ENCODE measurements at regions not wholly inside any gene's neighbourhood (a gene's known extent, or its start where the extent isn't known, plus 50 kb on each side); places are given as distances from the start of the nearest gene placed in this dataset.
A peak's percentile ranks its signal among the peaks of the same experiment; 100 is the strongest.

DNA sequence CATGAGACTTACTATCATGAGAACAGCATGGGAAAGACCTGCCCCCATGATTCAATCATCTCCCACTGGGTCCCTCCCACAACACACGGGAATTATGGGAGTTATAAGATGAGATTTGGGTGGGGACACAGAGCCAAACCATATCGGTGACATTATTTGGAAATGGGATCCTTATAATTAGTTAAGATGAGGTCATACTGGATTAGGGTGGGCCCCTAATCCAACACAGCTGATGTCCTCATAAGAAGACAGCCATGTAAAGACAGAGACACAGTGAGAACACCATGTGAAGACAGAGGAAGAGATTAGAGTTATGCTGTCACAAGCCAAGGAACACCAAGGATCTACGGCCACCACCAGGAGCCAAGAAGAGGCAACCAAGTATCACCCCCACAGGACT, 161.7 kb downstream of the SPTSSA start (continued):
- TF ChIP-seq, protein P1, sequence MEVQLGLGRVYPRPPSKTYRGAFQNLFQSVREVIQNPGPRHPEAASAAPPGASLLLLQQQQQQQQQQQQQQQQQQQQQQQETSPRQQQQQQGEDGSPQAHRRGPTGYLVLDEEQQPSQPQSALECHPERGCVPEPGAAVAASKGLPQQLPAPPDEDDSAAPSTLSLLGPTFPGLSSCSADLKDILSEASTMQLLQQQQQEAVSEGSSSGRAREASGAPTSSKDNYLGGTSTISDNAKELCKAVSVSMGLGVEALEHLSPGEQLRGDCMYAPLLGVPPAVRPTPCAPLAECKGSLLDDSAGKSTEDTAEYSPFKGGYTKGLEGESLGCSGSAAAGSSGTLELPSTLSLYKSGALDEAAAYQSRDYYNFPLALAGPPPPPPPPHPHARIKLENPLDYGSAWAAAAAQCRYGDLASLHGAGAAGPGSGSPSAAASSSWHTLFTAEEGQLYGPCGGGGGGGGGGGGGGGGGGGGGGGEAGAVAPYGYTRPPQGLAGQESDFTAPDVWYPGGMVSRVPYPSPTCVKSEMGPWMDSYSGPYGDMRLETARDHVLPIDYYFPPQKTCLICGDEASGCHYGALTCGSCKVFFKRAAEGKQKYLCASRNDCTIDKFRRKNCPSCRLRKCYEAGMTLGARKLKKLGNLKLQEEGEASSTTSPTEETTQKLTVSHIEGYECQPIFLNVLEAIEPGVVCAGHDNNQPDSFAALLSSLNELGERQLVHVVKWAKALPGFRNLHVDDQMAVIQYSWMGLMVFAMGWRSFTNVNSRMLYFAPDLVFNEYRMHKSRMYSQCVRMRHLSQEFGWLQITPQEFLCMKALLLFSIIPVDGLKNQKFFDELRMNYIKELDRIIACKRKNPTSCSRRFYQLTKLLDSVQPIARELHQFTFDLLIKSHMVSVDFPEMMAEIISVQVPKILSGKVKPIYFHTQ (CRISPR knock-in tag; IDR thresholded peaks at IDR 0.05), result no peak
- TF ChIP-seq OVOL2 (CRISPR knock-in tag; IDR thresholded peaks at IDR 0.05; ENCODE audit: borderline replicate concordance) (no peak), ZNF219 (CRISPR knock-in tag; IDR thresholded peaks at IDR 0.05; ENCODE audit: borderline replicate concordance) (no peak)
- TF ChIP-seq, protein P2, sequence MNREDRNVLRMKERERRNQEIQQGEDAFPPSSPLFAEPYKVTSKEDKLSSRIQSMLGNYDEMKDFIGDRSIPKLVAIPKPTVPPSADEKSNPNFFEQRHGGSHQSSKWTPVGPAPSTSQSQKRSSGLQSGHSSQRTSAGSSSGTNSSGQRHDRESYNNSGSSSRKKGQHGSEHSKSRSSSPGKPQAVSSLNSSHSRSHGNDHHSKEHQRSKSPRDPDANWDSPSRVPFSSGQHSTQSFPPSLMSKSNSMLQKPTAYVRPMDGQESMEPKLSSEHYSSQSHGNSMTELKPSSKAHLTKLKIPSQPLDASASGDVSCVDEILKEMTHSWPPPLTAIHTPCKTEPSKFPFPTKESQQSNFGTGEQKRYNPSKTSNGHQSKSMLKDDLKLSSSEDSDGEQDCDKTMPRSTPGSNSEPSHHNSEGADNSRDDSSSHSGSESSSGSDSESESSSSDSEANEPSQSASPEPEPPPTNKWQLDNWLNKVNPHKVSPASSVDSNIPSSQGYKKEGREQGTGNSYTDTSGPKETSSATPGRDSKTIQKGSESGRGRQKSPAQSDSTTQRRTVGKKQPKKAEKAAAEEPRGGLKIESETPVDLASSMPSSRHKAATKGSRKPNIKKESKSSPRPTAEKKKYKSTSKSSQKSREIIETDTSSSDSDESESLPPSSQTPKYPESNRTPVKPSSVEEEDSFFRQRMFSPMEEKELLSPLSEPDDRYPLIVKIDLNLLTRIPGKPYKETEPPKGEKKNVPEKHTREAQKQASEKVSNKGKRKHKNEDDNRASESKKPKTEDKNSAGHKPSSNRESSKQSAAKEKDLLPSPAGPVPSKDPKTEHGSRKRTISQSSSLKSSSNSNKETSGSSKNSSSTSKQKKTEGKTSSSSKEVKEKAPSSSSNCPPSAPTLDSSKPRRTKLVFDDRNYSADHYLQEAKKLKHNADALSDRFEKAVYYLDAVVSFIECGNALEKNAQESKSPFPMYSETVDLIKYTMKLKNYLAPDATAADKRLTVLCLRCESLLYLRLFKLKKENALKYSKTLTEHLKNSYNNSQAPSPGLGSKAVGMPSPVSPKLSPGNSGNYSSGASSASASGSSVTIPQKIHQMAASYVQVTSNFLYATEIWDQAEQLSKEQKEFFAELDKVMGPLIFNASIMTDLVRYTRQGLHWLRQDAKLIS (CRISPR knock-in tag; IDR thresholded peaks at IDR 0.05; ENCODE audit: borderline replicate concordance), result no peak
- TF ChIP-seq, protein P3, sequence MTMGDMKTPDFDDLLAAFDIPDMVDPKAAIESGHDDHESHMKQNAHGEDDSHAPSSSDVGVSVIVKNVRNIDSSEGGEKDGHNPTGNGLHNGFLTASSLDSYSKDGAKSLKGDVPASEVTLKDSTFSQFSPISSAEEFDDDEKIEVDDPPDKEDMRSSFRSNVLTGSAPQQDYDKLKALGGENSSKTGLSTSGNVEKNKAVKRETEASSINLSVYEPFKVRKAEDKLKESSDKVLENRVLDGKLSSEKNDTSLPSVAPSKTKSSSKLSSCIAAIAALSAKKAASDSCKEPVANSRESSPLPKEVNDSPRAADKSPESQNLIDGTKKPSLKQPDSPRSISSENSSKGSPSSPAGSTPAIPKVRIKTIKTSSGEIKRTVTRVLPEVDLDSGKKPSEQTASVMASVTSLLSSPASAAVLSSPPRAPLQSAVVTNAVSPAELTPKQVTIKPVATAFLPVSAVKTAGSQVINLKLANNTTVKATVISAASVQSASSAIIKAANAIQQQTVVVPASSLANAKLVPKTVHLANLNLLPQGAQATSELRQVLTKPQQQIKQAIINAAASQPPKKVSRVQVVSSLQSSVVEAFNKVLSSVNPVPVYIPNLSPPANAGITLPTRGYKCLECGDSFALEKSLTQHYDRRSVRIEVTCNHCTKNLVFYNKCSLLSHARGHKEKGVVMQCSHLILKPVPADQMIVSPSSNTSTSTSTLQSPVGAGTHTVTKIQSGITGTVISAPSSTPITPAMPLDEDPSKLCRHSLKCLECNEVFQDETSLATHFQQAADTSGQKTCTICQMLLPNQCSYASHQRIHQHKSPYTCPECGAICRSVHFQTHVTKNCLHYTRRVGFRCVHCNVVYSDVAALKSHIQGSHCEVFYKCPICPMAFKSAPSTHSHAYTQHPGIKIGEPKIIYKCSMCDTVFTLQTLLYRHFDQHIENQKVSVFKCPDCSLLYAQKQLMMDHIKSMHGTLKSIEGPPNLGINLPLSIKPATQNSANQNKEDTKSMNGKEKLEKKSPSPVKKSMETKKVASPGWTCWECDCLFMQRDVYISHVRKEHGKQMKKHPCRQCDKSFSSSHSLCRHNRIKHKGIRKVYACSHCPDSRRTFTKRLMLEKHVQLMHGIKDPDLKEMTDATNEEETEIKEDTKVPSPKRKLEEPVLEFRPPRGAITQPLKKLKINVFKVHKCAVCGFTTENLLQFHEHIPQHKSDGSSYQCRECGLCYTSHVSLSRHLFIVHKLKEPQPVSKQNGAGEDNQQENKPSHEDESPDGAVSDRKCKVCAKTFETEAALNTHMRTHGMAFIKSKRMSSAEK (CRISPR knock-in tag; IDR thresholded peaks at IDR 0.05; ENCODE audit: borderline replicate concordance), result no peak
- TF ChIP-seq, protein P4, sequence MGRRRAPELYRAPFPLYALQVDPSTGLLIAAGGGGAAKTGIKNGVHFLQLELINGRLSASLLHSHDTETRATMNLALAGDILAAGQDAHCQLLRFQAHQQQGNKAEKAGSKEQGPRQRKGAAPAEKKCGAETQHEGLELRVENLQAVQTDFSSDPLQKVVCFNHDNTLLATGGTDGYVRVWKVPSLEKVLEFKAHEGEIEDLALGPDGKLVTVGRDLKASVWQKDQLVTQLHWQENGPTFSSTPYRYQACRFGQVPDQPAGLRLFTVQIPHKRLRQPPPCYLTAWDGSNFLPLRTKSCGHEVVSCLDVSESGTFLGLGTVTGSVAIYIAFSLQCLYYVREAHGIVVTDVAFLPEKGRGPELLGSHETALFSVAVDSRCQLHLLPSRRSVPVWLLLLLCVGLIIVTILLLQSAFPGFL (CRISPR knock-in tag; IDR thresholded peaks at IDR 0.05; ENCODE audit: borderline replicate concordance), result no peak

DNA sequence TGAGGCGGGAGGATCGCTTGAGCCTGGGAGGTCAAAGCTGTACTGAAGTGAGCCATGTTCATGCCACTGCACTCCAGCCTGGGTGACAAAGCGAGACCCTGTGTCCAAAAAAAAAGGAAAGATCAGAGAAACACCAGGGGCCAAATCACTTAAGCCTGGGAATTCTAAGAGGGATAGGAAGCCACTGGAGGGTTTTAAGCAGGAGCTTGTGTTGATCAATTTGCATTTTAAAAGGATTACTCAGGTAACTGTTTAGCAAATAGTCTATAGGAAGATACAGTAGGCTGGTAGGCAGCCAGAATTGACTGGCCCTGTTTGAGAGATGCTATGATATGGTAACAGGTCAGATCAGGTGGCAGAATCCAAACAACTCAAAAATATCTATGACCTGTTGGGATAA, 162.7 kb downstream of the SPTSSA start:
- H3K27ac Mint-ChIP-seq, result 0 out of 2 replicates have a peak overlapping the region, but pooled peaks have one; percentile 51
- no peak for DNase-seq (ENCODE audit: low spot score)
- H3K9me3 Mint-ChIP-seq, result peaks cover 11% of the 10 kb centered on the region
- H3K36me3 Mint-ChIP-seq, result peaks cover 10% of the 10 kb centered on the region
- H3K27me3 Mint-ChIP-seq (ENCODE audit: low read depth), result peaks cover 29% of the 10 kb centered on the region
- POLR2A ChIA-PET, result interaction anchor here (0.7 kb wide), 1 partner anchor 16 kb away, joined by 3 read pairs; no protein-coding TSS in a partner anchor
- CTCF ChIA-PET, result interaction anchor here (0.7 to 3.2 kb wide), 5 partner anchors 24 to 450 kb away, joined by 3 to 16 read pairs (median 3); no protein-coding TSS in a partner anchor
- TF ChIP-seq, protein P5, sequence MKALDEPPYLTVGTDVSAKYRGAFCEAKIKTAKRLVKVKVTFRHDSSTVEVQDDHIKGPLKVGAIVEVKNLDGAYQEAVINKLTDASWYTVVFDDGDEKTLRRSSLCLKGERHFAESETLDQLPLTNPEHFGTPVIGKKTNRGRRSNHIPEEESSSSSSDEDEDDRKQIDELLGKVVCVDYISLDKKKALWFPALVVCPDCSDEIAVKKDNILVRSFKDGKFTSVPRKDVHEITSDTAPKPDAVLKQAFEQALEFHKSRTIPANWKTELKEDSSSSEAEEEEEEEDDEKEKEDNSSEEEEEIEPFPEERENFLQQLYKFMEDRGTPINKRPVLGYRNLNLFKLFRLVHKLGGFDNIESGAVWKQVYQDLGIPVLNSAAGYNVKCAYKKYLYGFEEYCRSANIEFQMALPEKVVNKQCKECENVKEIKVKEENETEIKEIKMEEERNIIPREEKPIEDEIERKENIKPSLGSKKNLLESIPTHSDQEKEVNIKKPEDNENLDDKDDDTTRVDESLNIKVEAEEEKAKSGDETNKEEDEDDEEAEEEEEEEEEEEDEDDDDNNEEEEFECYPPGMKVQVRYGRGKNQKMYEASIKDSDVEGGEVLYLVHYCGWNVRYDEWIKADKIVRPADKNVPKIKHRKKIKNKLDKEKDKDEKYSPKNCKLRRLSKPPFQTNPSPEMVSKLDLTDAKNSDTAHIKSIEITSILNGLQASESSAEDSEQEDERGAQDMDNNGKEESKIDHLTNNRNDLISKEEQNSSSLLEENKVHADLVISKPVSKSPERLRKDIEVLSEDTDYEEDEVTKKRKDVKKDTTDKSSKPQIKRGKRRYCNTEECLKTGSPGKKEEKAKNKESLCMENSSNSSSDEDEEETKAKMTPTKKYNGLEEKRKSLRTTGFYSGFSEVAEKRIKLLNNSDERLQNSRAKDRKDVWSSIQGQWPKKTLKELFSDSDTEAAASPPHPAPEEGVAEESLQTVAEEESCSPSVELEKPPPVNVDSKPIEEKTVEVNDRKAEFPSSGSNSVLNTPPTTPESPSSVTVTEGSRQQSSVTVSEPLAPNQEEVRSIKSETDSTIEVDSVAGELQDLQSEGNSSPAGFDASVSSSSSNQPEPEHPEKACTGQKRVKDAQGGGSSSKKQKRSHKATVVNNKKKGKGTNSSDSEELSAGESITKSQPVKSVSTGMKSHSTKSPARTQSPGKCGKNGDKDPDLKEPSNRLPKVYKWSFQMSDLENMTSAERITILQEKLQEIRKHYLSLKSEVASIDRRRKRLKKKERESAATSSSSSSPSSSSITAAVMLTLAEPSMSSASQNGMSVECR (CRISPR knock-in tag; IDR thresholded peaks at IDR 0.05; ENCODE audit: borderline replicate concordance), result no peak
- TF ChIP-seq CREM (CRISPR knock-in tag; IDR thresholded peaks at IDR 0.05), result no peak
- TF ChIP-seq EMX1 (CRISPR knock-in tag; IDR thresholded peaks at IDR 0.05), result no peak
- ATAC-seq, result peak; percentile 91
- peaks cover 18% of the 10 kb centered on the region for H3K4me1 Mint-ChIP-seq
- H3K4me3 Mint-ChIP-seq, result no peak overlapping the region
